ENCODE measurements at regions not wholly inside any gene's neighbourhood (a gene's known extent, or its start where the extent isn't known, plus 50 kb on each side); places are given as distances from the start of the nearest gene placed in this dataset.

- no peak for DNase-seq (ENCODE audit: low read depth in 1 of 2, low spot score in 1 of 2)
- POLR2A ChIA-PET, result no interaction called here
- Histone ChIP-seq H3K27ac (no peak overlapping the region), H3K4me2 (no peak overlapping the region), H3K9me3 (no peaks in the 10 kb centered on the region), H3K4me3 (no peak overlapping the region), H3K4me1 (no peaks in the 10 kb centered on the region)
- no peak for ATAC-seq
- CTCF ChIA-PET, result no interaction called here
- no peak for FAIRE-seq
- WGBS (ENCODE audit: missing lambda C conversion rate), result 6% methylated on average over 1 of the region's 1 CpG
- no peak for TF ChIP-seq HOXB5 (CRISPR knock-in tag; IDR thresholded peaks at IDR 0.05)
- no peak for TF ChIP-seq RFX5 (IDR thresholded peaks at IDR 0.05)
- TF ChIP-seq SMC3 (IDR thresholded peaks at IDR 0.05), result no peak
- no peak for TF ChIP-seq USF2 (IDR thresholded peaks at IDR 0.05)
- no peak for TF ChIP-seq JUNB (IDR thresholded peaks at IDR 0.05)
- no peak for TF ChIP-seq POLR2A (IDR thresholded peaks at IDR 0.05; ENCODE audit: low read length)
- TF ChIP-seq CBX2 (IDR thresholded peaks at IDR 0.05; ENCODE audit: borderline replicate concordance, low read depth), result no peak
- TF ChIP-seq ZC3H11A (IDR thresholded peaks at IDR 0.05), result no peak
- TF ChIP-seq EHMT2 (IDR thresholded peaks at IDR 0.05; ENCODE audit: low read depth), result no peak
- TF ChIP-seq CBX8 (IDR thresholded peaks at IDR 0.05), result no peak
- TF ChIP-seq GATA3 (IDR thresholded peaks at IDR 0.05; ENCODE audit: borderline replicate concordance), result no peak
- no peak for TF ChIP-seq NR3C1 (IDR thresholded peaks at IDR 0.05)
- no peak for TF ChIP-seq JUN (IDR thresholded peaks at IDR 0.05)
Measured at GRCh38 chr9:13991395-13991794, 322.5 kb downstream of the NFIB start.

GRCh38 chr9:13990994-13991393 is 322.9 kb downstream of the NFIB start:
- no peak for ATAC-seq
- no peak for DNase-seq (ENCODE audit: low read depth in 1 of 2, low spot score in 1 of 2)
- Histone ChIP-seq H3K9me3 (no peaks in the 10 kb centered on the region), H3K4me3 (no peak overlapping the region), H3K27ac (no peak overlapping the region), H3K4me1 (no peaks in the 10 kb centered on the region), H3K4me2 (no peak overlapping the region)
- no peak for FAIRE-seq
- CTCF ChIA-PET, result no interaction called here
- 23% methylated on average over 4 of the region's 4 CpGs for WGBS (ENCODE audit: missing lambda C conversion rate)
- TF ChIP-seq FOSL2 (IDR thresholded peaks at IDR 0.05) (no peak), FOSL2 (CRISPR knock-in tag; IDR thresholded peaks at IDR 0.05) (no peak), EHF (CRISPR knock-in tag; IDR thresholded peaks at IDR 0.05) (no peak), ESRRA (IDR thresholded peaks at IDR 0.05; ENCODE audit: borderline replicate concordance, low read length) (no peak), NPAS2 (CRISPR knock-in tag; IDR thresholded peaks at IDR 0.05; ENCODE audit: borderline replicate concordance) (no peak), CTCF (IDR thresholded peaks at IDR 0.05) (no peak), HMGXB4 (CRISPR knock-in tag; IDR thresholded peaks at IDR 0.05; ENCODE audit: borderline replicate concordance) (no peak), KDM1A (IDR thresholded peaks at IDR 0.05; ENCODE audit: low read depth) (no peak), FOXS1 (CRISPR knock-in tag; IDR thresholded peaks at IDR 0.05) (no peak), RNF2 (IDR thresholded peaks at IDR 0.05; ENCODE audit: borderline replicate concordance, low read depth) (no peak), MYC (IDR thresholded peaks at IDR 0.05; ENCODE audit: borderline replicate concordance, low read length) (no peak), HOXB13 (CRISPR knock-in tag; IDR thresholded peaks at IDR 0.05; ENCODE audit: low read depth) (no peak), CHD4 (IDR thresholded peaks at IDR 0.05; ENCODE audit: borderline replicate concordance) (no peak), USF2 (IDR thresholded peaks at IDR 0.05) (no peak), KDM5A (IDR thresholded peaks at IDR 0.05) (no peak), FOSB (CRISPR knock-in tag; IDR thresholded peaks at IDR 0.05) (no peak), ZNF302 (CRISPR knock-in tag; IDR thresholded peaks at IDR 0.05) (no peak), MAZ (IDR thresholded peaks at IDR 0.05; ENCODE audit: borderline replicate concordance, low read depth, low read length) (no peak)
- POLR2A ChIA-PET, result no interaction called here

All from A549 (cell line).